Myocyte (in vitro differentiated cells): ENCODE measurements at regions not wholly inside any gene's neighbourhood (a gene's known extent, or its start where the extent isn't known, plus 50 kb on each side); places are given as distances from the start of the nearest gene placed in this dataset.
"Not testable (repeated sequence)": the region's sequence is repeated elsewhere in the genome, so short reads cannot be mapped to it uniquely, and the experiment has no call there.

Experiments used
- DNase-seq: peaks from one replicate; pipeline ENCODE4 v3.0.0-alpha.2; 2012; ENCODE audit warnings: low read depth

- no peak for DNase-seq
These were observed 273.8 kb downstream of the RPS6KC1 start for GRCh38 chr1:213324859-213325258.

- no peak for DNase-seq
These were observed 274.4 kb downstream of the RPS6KC1 start for GRCh38 chr1:213325482-213325881.

GRCh38 chr1:213326281-213327016, 275.4 kb downstream of the RPS6KC1 start:
- no peak for DNase-seq

GRCh38 chr1:213327017-213327667, 276.1 kb downstream of the RPS6KC1 start:
- peak; percentile 80 for DNase-seq

DNA sequence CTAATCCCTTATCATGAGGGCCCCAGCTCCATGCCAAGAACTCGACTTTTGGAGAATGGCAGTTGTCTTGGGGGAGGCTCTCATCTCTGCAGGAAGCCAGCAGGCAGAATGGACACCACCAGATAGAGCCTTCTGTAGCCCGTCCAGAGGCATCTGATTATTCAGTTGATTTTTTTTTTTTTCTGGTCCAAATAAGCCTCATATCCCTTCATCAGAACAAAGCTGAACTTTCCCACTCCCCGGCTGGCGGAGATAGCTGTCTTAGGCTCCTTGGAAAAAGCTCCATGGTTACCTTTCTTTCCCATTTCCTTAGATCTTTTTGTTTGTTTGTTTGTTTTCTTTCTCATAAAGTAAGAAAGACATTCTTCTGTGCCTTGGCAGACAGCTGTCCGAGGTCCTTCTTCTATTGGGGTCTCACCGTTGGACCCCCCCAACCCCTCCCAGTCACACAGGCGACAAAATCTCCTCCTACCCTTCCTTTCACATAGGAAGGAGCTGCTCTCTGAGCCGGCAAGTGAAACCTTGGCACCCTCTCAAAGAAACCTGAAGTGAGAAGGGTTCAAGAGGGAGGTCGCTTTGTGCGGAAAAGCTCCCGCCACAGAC, 278.5 kb downstream of the RPS6KC1 start:
- DNase-seq = no peak

DNA sequence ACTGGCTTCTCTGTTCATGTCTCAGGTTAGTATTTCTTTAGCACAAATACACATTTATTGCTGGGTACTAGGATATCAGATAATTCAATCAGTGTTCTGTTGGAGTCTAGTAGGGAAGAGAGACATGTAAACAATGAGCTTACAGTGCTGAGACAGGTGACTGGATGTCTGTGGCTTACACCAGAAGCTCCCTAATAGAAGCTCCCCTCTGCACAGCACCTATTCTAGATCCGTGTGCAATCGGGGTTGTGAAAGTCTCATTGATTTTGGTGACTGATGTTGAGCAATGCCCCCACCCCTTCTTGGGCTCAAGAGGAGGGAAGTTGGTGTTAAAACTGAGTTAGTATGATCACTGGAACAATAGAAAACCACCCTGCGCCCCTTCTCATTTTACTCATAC, 279.2 kb downstream of the RPS6KC1 start:
- DNase-seq = no peak

DNA sequence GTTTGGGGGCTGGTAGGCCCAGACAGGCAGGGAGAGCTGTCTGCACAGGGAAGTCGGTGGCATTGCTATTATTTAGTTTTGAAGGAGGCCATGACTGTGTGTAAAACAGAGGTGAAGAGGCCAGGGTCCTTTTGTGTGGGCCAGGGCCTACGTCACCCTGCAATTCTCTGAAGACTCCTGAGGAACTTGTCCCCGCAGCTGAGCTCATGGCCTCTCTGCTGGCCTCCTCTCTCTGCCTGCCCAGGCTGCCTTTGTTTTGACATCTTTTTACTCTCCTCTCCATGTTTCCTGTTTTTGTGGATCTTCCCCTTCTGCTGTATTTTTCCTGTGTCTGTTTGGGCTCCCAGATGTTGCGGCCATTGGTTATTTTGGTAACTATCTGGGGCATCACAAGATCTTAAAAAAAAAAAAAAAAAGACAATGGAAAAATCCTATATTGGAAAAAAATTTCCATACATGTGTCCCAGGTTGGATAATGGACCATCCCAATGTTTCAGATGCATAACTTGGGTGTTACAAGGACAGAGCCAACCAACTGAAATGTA, 280.7 kb downstream of the RPS6KC1 start:
- DNase-seq = no peak

- DNase-seq = peak; percentile 46
These were observed 281.4 kb downstream of the RPS6KC1 start for GRCh38 chr1:213332491-213332890.

DNA sequence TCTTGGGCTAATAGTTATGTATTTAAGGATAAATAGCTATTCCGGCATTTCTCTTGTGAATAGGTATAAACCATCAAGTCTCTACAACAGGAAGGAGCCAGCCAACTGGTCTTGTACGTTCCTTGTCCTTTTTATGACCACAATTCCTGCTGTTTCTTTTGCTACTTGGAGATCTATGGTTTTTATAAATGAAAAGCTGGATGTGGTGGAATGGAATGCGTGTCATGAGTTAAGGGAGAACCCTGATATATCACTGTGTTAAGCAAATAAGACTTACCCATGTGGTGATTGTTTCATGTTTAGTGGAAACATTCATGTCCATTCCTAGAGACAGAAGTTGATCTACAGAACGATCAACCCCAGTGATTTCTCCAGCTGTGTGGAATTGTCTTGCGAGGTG, 282.1 kb downstream of the RPS6KC1 start:
- DNase-seq = no peak

DNA sequence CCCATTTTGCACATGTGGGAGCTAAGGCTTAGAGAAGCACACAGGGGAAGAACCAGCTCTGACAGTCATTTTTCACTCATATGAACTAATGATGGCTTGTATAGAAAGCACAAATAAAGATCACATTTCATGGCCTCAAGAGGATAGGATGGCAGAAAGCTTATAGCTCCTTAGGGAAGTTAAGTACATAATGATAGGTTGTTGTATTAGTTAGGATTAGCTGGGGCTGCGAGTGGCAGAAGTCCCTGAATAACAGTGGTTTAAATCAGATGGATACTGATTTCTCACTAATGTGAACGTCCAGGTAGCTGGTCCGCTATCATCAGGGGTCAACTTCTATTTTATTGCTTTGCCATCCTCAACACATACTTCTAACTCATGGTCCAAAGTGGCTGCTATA, 284.0 kb downstream of the RPS6KC1 start:
- DNase-seq = no peak

DNA sequence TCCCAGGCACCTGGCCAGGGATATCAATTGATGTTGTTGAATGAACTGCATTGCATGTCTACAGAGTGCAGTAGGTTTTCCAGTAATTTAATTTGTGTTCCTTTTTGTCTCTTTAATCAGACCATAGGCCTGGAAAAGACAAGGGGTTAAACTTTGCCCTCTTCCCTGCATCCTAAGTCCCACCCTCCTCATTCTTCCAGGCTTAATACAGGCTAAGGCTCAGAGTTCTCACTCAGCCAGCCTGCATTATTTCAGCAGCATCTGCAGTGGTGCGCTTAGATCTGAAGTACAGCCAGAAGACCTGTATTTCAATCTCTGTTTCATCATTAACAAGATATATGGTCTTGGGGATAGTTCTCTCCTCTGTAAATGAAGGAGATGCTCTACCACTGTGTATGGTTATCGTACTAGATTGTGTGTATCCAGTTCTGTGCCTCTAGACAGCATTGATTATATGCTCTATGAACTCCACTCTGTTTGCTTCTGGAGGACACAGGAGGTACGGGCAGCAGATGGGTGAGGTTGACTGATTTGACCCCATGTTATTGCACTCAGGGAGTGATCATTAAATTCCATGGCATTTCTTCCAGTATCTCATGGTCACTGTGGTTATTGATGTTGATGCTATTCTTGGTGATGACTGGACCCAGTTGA, 286.1 kb downstream of the RPS6KC1 start:
- DNase-seq = no peak

- no peak for DNase-seq
These were observed 289.6 kb downstream of the RPS6KC1 start for GRCh38 chr1:213340593-213340992.

- no peak for DNase-seq
These were observed 294.6 kb downstream of the RPS6KC1 start for GRCh38 chr1:213345621-213346020.

DNA sequence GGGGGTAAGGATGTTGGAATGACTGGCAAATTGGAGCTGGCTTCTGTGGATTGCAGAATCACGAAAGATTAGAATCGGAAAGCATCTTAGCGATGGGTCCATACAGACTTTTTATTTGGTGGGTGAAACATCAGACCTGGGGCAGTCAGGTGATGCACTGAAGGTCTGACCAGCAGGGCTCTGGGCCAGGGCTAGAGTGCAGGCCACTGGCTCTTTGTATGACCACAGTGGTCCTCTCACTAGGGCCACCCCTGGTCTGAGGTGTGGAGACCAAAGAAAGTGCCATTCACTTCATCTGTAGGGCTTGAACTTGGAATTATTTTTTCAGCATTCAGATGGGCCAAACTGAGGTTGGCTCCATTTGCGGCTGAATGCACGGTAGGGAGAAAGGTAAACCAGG, 306.4 kb downstream of the RPS6KC1 start:
- no peak for DNase-seq

- not testable (repeated sequence) for DNase-seq
These were observed 307.3 kb downstream of the RPS6KC1 start for GRCh38 chr1:213358368-213358767.

GRCh38 chr1:213362598-213362997, 311.6 kb downstream of the RPS6KC1 start:
- no peak for DNase-seq

GRCh38 chr1:213366141-213366831, 315.2 kb downstream of the RPS6KC1 start:
- peak; percentile 62 for DNase-seq

- DNase-seq = peak; percentile 65
These were observed 318.4 kb downstream of the RPS6KC1 start for GRCh38 chr1:213369465-213369864.

GRCh38 chr1:213370523-213370922, 319.5 kb downstream of the RPS6KC1 start:
- DNase-seq = no peak

GRCh38 chr1:213371525-213371846, 320.4 kb downstream of the RPS6KC1 start:
- DNase-seq = no peak
